Glutamatergic neuron (in vitro differentiated cells): ENCODE measurements at regions not wholly inside any gene's neighbourhood (a gene's known extent, or its start where the extent isn't known, plus 50 kb on each side); places are given as distances from the start of the nearest gene placed in this dataset.

Experiments used
- DNase-seq: peaks from one replicate; pipeline ENCODE4 v3.0.0; 2022
- H3K27ac Mint-ChIP-seq: one replicate; pipeline ENCODE4 v1.8.0; 2020; ENCODE audit warnings: mild to moderate bottlenecking, mixed read lengths, inconsistent platforms; ENCODE audit not compliant: unreplicated experiment
- H3K27me3 Mint-ChIP-seq: one replicate; pipeline ENCODE4 v1.8.0; 2020; ENCODE audit warnings: mild to moderate bottlenecking, moderate library complexity, mixed read lengths, inconsistent platforms; ENCODE audit not compliant: unreplicated experiment
- H3K36me3 Mint-ChIP-seq: one replicate; pipeline ENCODE4 v1.8.0; 2020; ENCODE audit warnings: mild to moderate bottlenecking, mixed read lengths, inconsistent platforms; ENCODE audit not compliant: unreplicated experiment
- H3K4me1 Mint-ChIP-seq: one replicate; pipeline ENCODE4 v1.8.0; 2020; ENCODE audit warnings: mild to moderate bottlenecking, low read depth, mixed read lengths, inconsistent platforms; ENCODE audit not compliant: unreplicated experiment
- H3K4me3 Mint-ChIP-seq: one replicate; pipeline ENCODE4 v1.8.0; 2020; ENCODE audit warnings: mild to moderate bottlenecking, mixed read lengths, inconsistent platforms; ENCODE audit not compliant: unreplicated experiment
- H3K9me3 Mint-ChIP-seq: one replicate; pipeline ENCODE4 v1.8.0; 2020; ENCODE audit warnings: mild to moderate bottlenecking, moderate library complexity, mixed read lengths, inconsistent platforms; ENCODE audit not compliant: unreplicated experiment
- CTCF ChIP-seq: fragments of 200-600 bp; sonication (generic); IDR thresholded peaks from one replicate; pipeline ENCODE4 v1.5.0; 2021; ENCODE audit not compliant: partially characterized antibody, unreplicated experiment

GRCh38 chr2:41966431-41966893 lies 81.4 kb upstream of the PKDCC start:
- DNase-seq = no peak
- peaks cover 36% of the 10 kb centered on the region for H3K4me1 Mint-ChIP-seq
- no peaks in the 10 kb centered on the region for H3K27me3 Mint-ChIP-seq
- no peak overlapping the region for H3K27ac Mint-ChIP-seq
- H3K9me3 Mint-ChIP-seq = peaks cover 8% of the 10 kb centered on the region
- TF ChIP-seq CTCF = no peak
- no peak overlapping the region for H3K4me3 Mint-ChIP-seq
- H3K36me3 Mint-ChIP-seq = no peaks in the 10 kb centered on the region

DNA sequence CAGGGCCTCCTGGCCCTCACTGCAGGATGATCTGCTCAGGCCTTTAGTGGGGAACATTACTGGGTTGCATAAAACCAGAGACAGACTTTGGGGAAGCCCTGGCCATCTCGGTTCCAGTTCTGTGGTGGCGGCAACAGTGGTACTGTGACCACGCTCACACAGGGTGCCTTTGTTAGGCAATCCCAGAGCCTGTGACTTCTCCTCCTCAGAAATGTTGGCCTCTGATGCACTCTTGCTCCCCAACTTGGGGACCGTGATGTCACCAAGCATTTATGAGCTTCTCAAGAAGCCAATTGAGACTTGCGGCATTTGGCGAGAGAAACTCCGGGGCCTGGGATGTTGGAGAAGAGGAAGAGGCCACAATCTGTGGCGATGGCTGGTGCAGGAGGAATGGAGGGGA lies 80.9 kb upstream of the PKDCC start:
- H3K27me3 Mint-ChIP-seq = no peaks in the 10 kb centered on the region
- DNase-seq = no peak
- H3K36me3 Mint-ChIP-seq = no peaks in the 10 kb centered on the region
- no peak overlapping the region for H3K27ac Mint-ChIP-seq
- peaks cover 8% of the 10 kb centered on the region for H3K9me3 Mint-ChIP-seq
- peaks cover 36% of the 10 kb centered on the region for H3K4me1 Mint-ChIP-seq
- H3K4me3 Mint-ChIP-seq = no peak overlapping the region
- no peak for TF ChIP-seq CTCF

DNA sequence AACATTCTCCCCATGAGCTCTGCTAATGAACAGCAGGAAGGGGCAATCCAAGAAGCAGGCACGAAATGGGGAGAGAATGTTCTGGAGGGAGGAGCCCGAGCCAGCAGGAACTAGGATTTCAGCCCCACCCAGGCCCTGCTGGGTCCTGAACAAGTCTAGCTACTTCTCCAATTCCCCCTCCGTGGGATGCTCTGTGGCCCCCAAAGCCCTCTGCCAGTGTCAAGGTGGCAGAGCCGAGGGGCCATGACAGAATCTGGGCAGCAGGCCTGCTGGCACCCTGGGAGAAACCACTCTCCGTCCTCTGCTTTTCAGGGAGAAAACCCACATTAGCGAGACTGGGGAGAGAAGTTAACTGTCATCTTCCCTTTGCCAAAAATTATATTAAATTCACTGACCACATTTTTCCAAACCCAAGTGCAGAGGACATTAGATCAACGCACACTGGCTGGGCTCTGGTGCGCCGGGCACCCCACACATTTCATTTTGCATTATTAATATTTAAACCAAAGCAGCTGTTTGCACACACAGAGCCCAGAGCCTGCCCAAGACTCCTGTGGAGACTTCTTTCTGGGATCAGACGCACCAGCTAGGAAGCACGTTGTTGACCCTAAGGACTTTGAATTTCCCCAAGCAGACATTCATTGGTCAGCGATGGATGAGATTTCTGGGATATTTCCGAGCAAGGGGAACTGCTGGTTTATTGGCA lies 80.2 kb upstream of the PKDCC start:
- H3K27ac Mint-ChIP-seq = no peak overlapping the region
- H3K4me1 Mint-ChIP-seq = peaks cover 31% of the 10 kb centered on the region
- peaks cover 4% of the 10 kb centered on the region for H3K9me3 Mint-ChIP-seq
- DNase-seq = no peak
- H3K4me3 Mint-ChIP-seq = no peak overlapping the region
- no peaks in the 10 kb centered on the region for H3K36me3 Mint-ChIP-seq
- H3K27me3 Mint-ChIP-seq = no peaks in the 10 kb centered on the region
- no peak for TF ChIP-seq CTCF

- Mint-ChIP-seq H3K27ac (no peak overlapping the region), H3K4me1 (peaks cover 29% of the 10 kb centered on the region), H3K27me3 (no peaks in the 10 kb centered on the region), H3K36me3 (no peaks in the 10 kb centered on the region), H3K9me3 (peaks cover 4% of the 10 kb centered on the region), H3K4me3 (no peak overlapping the region)
- no peak for DNase-seq
- TF ChIP-seq CTCF = no peak
Observed at GRCh38 chr2:41968182-41968578, 79.6 kb upstream of the PKDCC start.

DNA sequence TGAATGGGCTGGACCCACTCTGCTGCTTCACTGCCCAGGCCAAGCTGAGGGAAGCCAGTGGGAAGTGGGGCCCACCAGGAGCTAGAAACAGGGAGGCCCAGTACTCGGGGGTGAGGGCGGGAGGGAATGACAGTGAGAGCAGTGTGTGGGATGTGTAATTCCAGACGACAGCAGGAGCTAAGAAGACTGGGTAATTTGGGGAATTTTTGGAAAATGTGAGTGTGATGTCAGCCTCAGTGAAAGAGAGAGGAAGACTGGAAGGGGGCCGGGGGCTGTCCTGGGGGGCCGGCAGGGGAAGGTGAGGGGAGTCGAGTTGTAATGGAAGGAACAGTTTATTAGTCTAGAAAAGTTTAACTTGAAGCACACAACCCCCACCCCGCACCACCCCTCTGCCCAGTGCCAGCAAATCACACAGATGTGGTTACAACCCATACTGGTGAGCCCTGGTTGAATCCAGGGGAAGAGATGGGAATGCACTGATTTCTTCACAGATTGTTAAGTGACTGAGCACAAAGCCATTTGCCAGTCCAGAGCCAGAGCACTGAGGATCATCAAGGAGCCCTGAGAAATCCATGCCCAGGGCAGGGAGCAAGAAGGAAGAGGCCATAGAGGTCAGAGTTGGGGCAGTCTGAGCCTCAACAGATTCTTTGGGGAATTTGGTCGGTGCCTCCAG lies 76.7 kb upstream of the PKDCC start:
- Mint-ChIP-seq H3K9me3 (no peaks in the 10 kb centered on the region), H3K4me3 (no peak overlapping the region), H3K36me3 (no peaks in the 10 kb centered on the region), H3K27me3 (no peaks in the 10 kb centered on the region), H3K4me1 (peaks cover 9% of the 10 kb centered on the region), H3K27ac (no peak overlapping the region)
- TF ChIP-seq CTCF = no peak
- no peak for DNase-seq
